GM13977 (cell line): ENCODE measurements at regions not wholly inside any gene's neighbourhood (a gene's known extent, or its start where the extent isn't known, plus 50 kb on each side); places are given as distances from the start of the nearest gene placed in this dataset.

Experiments
- DNase-seq: peaks from one replicate; pipeline ENCODE4 v3.0.0; 2012; ENCODE audit warnings: low spot score
- in situ Hi-C: fragments of 300-500 bp; cut with MboI; formaldehyde crosslinking; loops from one replicate; pipeline ENCODE4 v1.12.0; 2022; ENCODE audit warnings: low sequenced_read_pairs, low pct_unique_long_range_greater_than_20kb, mixed read lengths, inconsistent platforms; ENCODE audit not compliant: unreplicated experiment
- TF ChIP-seq, protein P1 (sequence below): IDR thresholded peaks from 2 replicates; pipeline ENCODE4 v1.5.1; 2012; ENCODE audit warnings: mild to moderate bottlenecking, control low read depth; ENCODE audit not compliant: insufficient read depth; ENCODE audit errors: extremely low read depth, missing control alignments

- in situ Hi-C loops, result loop anchor here (25.0 kb wide), 1 partner anchor 1237 kb away; no protein-coding TSS in a partner anchor
- no peak for DNase-seq
- TF ChIP-seq, protein P1, sequence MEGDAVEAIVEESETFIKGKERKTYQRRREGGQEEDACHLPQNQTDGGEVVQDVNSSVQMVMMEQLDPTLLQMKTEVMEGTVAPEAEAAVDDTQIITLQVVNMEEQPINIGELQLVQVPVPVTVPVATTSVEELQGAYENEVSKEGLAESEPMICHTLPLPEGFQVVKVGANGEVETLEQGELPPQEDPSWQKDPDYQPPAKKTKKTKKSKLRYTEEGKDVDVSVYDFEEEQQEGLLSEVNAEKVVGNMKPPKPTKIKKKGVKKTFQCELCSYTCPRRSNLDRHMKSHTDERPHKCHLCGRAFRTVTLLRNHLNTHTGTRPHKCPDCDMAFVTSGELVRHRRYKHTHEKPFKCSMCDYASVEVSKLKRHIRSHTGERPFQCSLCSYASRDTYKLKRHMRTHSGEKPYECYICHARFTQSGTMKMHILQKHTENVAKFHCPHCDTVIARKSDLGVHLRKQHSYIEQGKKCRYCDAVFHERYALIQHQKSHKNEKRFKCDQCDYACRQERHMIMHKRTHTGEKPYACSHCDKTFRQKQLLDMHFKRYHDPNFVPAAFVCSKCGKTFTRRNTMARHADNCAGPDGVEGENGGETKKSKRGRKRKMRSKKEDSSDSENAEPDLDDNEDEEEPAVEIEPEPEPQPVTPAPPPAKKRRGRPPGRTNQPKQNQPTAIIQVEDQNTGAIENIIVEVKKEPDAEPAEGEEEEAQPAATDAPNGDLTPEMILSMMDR, result no peak
These were observed 175.8 kb downstream of the TTC8 start for GRCh38 chr14:89000007-89000942.

GRCh38 chr14:89004166-89004565 lies 179.7 kb downstream of the TTC8 start:
- DNase-seq, result no peak
- in situ Hi-C loops, result loop anchor here (25.0 kb wide), 1 partner anchor 1233 kb away; no protein-coding TSS in a partner anchor

GRCh38 chr14:89007906-89008305 lies 183.5 kb downstream of the TTC8 start:
- in situ Hi-C loops, result loop anchor here (25.0 kb wide), 1 partner anchor 1229 kb away; no protein-coding TSS in a partner anchor
- TF ChIP-seq, protein P1, result no peak
- DNase-seq, result no peak

More at GRCh38 chr14:89004166-89004565, 179.7 kb downstream of the TTC8 start:
- TF ChIP-seq, protein P1, result no peak

DNA sequence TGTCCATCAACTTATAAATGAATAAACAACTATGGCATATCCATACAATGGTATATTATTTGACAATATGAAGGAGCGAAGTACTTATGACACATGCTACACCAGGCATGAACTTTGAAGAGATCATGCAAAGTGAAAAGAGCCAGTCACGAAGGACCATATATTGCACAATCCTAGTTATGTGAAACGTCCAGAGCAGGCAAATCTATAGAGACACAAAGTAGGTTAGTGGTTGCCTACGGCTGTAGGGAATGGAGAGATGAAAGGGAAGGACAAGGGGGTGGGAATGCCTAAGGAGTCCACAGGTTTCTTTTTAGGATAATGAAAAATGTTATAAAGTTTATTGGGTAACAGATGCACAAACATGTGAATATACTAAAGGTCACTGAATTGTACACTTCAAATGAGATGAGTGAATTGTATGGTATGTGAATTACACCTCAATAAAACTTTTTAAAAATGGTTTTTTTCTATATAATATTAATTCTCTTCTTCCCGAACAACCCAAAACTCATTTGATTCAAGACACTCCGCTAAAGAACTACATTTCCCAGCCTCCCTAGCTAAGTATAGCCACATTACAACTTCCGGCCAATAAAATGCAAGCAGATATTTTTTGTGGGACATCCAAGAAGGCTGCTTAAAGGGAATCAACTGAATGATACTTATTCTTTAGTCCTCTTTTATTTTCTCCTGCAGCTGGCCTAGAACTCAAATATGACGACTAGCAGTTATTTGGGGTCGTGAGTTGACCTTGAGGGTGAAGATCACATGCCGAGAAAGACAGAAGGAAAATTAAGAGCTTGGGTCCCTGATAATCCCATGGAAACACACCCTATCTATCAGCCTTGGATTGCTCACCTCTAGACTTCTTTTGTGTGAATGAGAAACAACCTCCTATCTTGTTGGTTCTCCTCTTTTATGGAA lies 187.2 kb downstream of the TTC8 start:
- TF ChIP-seq, protein P1, result no peak
- in situ Hi-C loops, result loop anchor here (25.0 kb wide), 1 partner anchor 1226 kb away; no protein-coding TSS in a partner anchor
- DNase-seq, result no peak

GRCh38 chr14:89012282-89013097 lies 188.0 kb downstream of the TTC8 start:
- in situ Hi-C loops, result loop anchor here (25.0 kb wide), 1 partner anchor 1225 kb away; no protein-coding TSS in a partner anchor
- no peak for DNase-seq
- TF ChIP-seq, protein P1, result no peak
